Loucy (cell line): ENCODE measurements at regions not wholly inside any gene's neighbourhood (a gene's known extent, or its start where the extent isn't known, plus 50 kb on each side); places are given as distances from the start of the nearest gene placed in this dataset.

Source experiments
- CTCF ChIP-seq: fragments of 200-600 bp; sonication (generic); conservative IDR thresholded peaks from 2 replicates; pipeline ENCODE4 v1.5.1; 2014; ENCODE audit warnings: mild to moderate bottlenecking, antibody characterized with exemption, low read length
- EZH2phosphoT487 ChIP-seq: fragments of 200-600 bp; IDR thresholded peaks from 2 replicates; pipeline ENCODE4 v1.6.1; 2018; ENCODE audit warnings: antibody characterized with exemption, mild to moderate bottlenecking, moderate library complexity, borderline replicate concordance

- no peak for TF ChIP-seq CTCF
- no peak for TF ChIP-seq EZH2phosphoT487
Measured at GRCh38 chr18:56245866-56246580, 392.4 kb downstream of the TXNL1 start.
